DND-41 (cell line): ENCODE measurements at regions not wholly inside any gene's neighbourhood (a gene's known extent, or its start where the extent isn't known, plus 50 kb on each side); places are given as distances from the start of the nearest gene placed in this dataset.

ENCODE experiments used
- CTCF ChIP-seq: IDR thresholded peaks from 2 replicates; pipeline ENCODE4 v1.5.1; 2012; ENCODE audit warnings: borderline replicate concordance, low read length, moderate library complexity, mild to moderate bottlenecking; ENCODE audit not compliant: poor library complexity, severe bottlenecking; ENCODE audit errors: extremely low read depth
- EZH2 ChIP-seq: IDR thresholded peaks from 3 replicates; pipeline ENCODE4 v1.6.1; 2012; ENCODE audit warnings: borderline replicate concordance, low read depth, mild to moderate bottlenecking, moderate library complexity, low read length, inconsistent platforms; ENCODE audit not compliant: severe bottlenecking

- TF ChIP-seq CTCF (no peak), EZH2 (no peak)
Observed at GRCh38 chr2:142707318-142707717, 170.1 kb upstream of the KYNU start.
